WERI-Rb-1 (cell line): ENCODE measurements at regions not wholly inside any gene's neighbourhood (a gene's known extent, or its start where the extent isn't known, plus 50 kb on each side); places are given as distances from the start of the nearest gene placed in this dataset.

Experiments used
- DNase-seq: peaks from one replicate; pipeline ENCODE4 v3.0.0-alpha.2; 2020
- H3K27ac ChIP-seq: fragments of 250-450 bp; sonication (Bioruptor Pico); 2 replicates; pipeline ENCODE4 v1.5.1; 2020; ENCODE audit warnings: mild to moderate bottlenecking, moderate library complexity
- H3K27me3 ChIP-seq: fragments of 250-450 bp; sonication (Bioruptor Pico); 2 replicates; pipeline ENCODE4 v1.5.1; 2021; ENCODE audit warnings: mild to moderate bottlenecking, low read depth, moderate library complexity; ENCODE audit not compliant: insufficient read depth, severe bottlenecking
- H3K36me3 ChIP-seq: fragments of 250-450 bp; sonication (Bioruptor Pico); 2 replicates; pipeline ENCODE4 v1.5.1; 2020; ENCODE audit warnings: mild to moderate bottlenecking, moderate library complexity
- H3K4me3 ChIP-seq: 2 replicates; pipeline ENCODE4 v1.5.1; 2011; ENCODE audit warnings: low read depth, mild to moderate bottlenecking, control low read depth, low read length
- H3K9me3 ChIP-seq: fragments of 250-450 bp; sonication (Bioruptor Pico); 2 replicates; pipeline ENCODE4 v1.5.1; 2021; ENCODE audit warnings: mild to moderate bottlenecking, moderate library complexity; ENCODE audit not compliant: severe bottlenecking
- TF ChIP-seq, protein P1 (sequence below): IDR thresholded peaks from 2 replicates; pipeline ENCODE4 v1.5.1; 2011; ENCODE audit warnings: low read depth, mild to moderate bottlenecking, control low read depth, inconsistent platforms, low read length

GRCh38 chr14:55949708-55950107 is 168.5 kb upstream of the PELI2 start:
- no peak for DNase-seq
- Histone ChIP-seq H3K9me3 (no peaks in the 10 kb centered on the region), H3K27ac (no peak overlapping the region), H3K4me3 (no peak overlapping the region), H3K27me3 (no peaks in the 10 kb centered on the region), H3K36me3 (no peaks in the 10 kb centered on the region)
- TF ChIP-seq, protein P1, sequence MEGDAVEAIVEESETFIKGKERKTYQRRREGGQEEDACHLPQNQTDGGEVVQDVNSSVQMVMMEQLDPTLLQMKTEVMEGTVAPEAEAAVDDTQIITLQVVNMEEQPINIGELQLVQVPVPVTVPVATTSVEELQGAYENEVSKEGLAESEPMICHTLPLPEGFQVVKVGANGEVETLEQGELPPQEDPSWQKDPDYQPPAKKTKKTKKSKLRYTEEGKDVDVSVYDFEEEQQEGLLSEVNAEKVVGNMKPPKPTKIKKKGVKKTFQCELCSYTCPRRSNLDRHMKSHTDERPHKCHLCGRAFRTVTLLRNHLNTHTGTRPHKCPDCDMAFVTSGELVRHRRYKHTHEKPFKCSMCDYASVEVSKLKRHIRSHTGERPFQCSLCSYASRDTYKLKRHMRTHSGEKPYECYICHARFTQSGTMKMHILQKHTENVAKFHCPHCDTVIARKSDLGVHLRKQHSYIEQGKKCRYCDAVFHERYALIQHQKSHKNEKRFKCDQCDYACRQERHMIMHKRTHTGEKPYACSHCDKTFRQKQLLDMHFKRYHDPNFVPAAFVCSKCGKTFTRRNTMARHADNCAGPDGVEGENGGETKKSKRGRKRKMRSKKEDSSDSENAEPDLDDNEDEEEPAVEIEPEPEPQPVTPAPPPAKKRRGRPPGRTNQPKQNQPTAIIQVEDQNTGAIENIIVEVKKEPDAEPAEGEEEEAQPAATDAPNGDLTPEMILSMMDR = no peak

DNA sequence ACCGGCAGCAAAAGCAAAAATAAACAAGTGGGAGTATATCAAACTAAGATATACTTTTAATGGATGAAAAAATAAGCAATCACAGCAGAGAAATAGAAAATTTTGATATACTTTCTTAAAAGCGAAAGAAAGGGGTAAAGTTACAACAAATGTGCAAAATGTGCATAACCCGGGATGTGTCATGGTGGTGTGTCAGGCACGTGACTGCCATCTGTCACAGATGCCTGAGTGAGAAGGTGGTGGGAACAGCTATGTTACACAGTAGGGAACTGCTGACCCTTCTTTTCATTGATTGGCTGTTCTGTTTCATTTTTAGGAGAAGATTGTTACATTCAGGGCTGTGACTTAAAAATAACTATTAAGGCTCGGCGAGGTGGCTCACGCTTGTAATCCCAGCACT is 168.1 kb upstream of the PELI2 start:
- no peak overlapping the region for H3K4me3 ChIP-seq
- H3K36me3 ChIP-seq = no peaks in the 10 kb centered on the region
- TF ChIP-seq, protein P1 = no peak
- H3K27me3 ChIP-seq = no peaks in the 10 kb centered on the region
- H3K27ac ChIP-seq = no peak overlapping the region
- no peak for DNase-seq
- H3K9me3 ChIP-seq = no peaks in the 10 kb centered on the region

- TF ChIP-seq, protein P1 = no peak
- Histone ChIP-seq H3K27me3 (no peaks in the 10 kb centered on the region), H3K4me3 (no peak overlapping the region), H3K27ac (no peak overlapping the region), H3K9me3 (no peaks in the 10 kb centered on the region), H3K36me3 (no peaks in the 10 kb centered on the region)
- DNase-seq = no peak
These were observed 166.6 kb upstream of the PELI2 start for GRCh38 chr14:55951341-55952206.

GRCh38 chr14:55954108-55954507 is 164.1 kb upstream of the PELI2 start:
- H3K27ac ChIP-seq = no peak overlapping the region
- H3K9me3 ChIP-seq = no peaks in the 10 kb centered on the region
- DNase-seq = no peak
- TF ChIP-seq, protein P1 = no peak
- H3K4me3 ChIP-seq = no peak overlapping the region
- no peaks in the 10 kb centered on the region for H3K27me3 ChIP-seq
- no peaks in the 10 kb centered on the region for H3K36me3 ChIP-seq

GRCh38 chr14:55955175-55955574 is 163.0 kb upstream of the PELI2 start:
- H3K36me3 ChIP-seq = no peaks in the 10 kb centered on the region
- DNase-seq = no peak
- TF ChIP-seq, protein P1 = no peak
- H3K27me3 ChIP-seq = no peaks in the 10 kb centered on the region
- H3K27ac ChIP-seq = no peak overlapping the region
- H3K4me3 ChIP-seq = no peak overlapping the region
- no peaks in the 10 kb centered on the region for H3K9me3 ChIP-seq

- DNase-seq = no peak
- Histone ChIP-seq H3K36me3 (no peaks in the 10 kb centered on the region), H3K9me3 (no peaks in the 10 kb centered on the region), H3K4me3 (no peak overlapping the region), H3K27me3 (no peaks in the 10 kb centered on the region), H3K27ac (no peak overlapping the region)
- TF ChIP-seq, protein P1 = no peak
These were observed 160.3 kb upstream of the PELI2 start for GRCh38 chr14:55957950-55958349.
